Suprapubic skin (tissue), 4 donors: ENCODE measurements at regions not wholly inside any gene's neighbourhood (a gene's known extent, or its start where the extent isn't known, plus 50 kb on each side); places are given as distances from the start of the nearest gene placed in this dataset.

ENCODE experiments used
- DNase-seq, 2 donors: peaks; one replicate each; pipeline ENCODE4 v3.0.0-alpha.2; 2019; ENCODE audit warnings: low spot score in 2 of 2
- H3K27ac ChIP-seq: fragments of 200-600 bp; sonication (generic); one replicate; pipeline ENCODE4 v1.5.1; 2019
- H3K27me3 ChIP-seq: fragments of 200-600 bp; sonication (generic); one replicate; pipeline ENCODE4 v1.5.1; 2019
- H3K36me3 ChIP-seq: fragments of 200-600 bp; sonication (generic); one replicate; pipeline ENCODE4 v1.5.1; 2019
- H3K4me1 ChIP-seq: fragments of 200-600 bp; sonication (generic); one replicate; pipeline ENCODE4 v1.5.1; 2019
- H3K4me3 ChIP-seq: fragments of 200-600 bp; sonication (generic); one replicate; pipeline ENCODE4 v1.5.1; 2019; ENCODE audit warnings: mild to moderate bottlenecking
- H3K9me3 ChIP-seq: fragments of 200-600 bp; sonication (generic); one replicate; pipeline ENCODE4 v1.5.1; 2019
- CTCF ChIP-seq, 2 donors: fragments of 200-600 bp in 1 of 2; fragments of 450-650 bp in 1 of 2; sonication (generic) in 1 of 2; IDR thresholded peaks; one replicate each; pipeline ENCODE4 v1.5.1; 2016 to 2019; ENCODE audit warnings: antibody characterized with exemption in 2 of 2, mild to moderate bottlenecking in 1 of 2, moderate library complexity in 1 of 2
- EP300 ChIP-seq: sonication (generic); formaldehyde crosslinking; IDR thresholded peaks from one replicate; pipeline ENCODE4 v1.6.1; 2017; ENCODE audit warnings: antibody characterized with exemption
- POLR2A ChIP-seq, 2 donors: fragments of 450-650 bp; IDR thresholded peaks; one replicate each; pipeline ENCODE4 v1.6.1; 2017; ENCODE audit warnings: antibody characterized with exemption in 2 of 2, mild to moderate bottlenecking in 2 of 2, moderate library complexity in 2 of 2
- POLR2AphosphoS5 ChIP-seq, 3 donors: sonication (generic); formaldehyde crosslinking; IDR thresholded peaks; one replicate each; pipeline ENCODE4 v1.6.1; 2017; ENCODE audit warnings: antibody characterized with exemption in 3 of 3
- WGBS: methylation state at CpG from one replicate; pipeline ENCODE4 v1.1.5; 2018; 5-methylcytosine and 5-hydroxymethylcytosine counted together

DNA sequence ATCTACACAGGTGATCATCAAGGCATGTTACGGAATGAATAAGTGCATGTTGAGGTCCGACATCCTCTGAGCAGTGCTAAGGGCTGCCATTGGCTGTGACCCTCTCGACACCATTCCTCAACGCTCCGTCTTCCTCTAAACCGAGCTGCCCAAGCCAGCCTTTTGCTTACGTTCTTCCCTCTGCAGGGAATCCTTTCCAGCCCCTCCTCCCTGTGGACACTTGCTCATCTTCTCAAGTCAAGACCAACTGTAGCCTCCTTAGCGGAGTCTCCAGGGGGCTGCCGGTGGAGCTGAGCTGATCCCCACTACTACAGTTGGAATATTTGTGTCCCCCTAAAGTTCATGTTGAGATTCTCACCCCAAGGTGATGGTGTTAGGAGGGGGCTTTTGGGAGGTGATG lies 781.0 kb downstream of the TBC1D22A start:
- Histone ChIP-seq H3K36me3 (no peaks in the 10 kb centered on the region), H3K4me1 (no peaks in the 10 kb centered on the region), H3K9me3 (no peaks in the 10 kb centered on the region), H3K27me3 (peaks cover 9% of the 10 kb centered on the region), H3K27ac (no peak overlapping the region), H3K4me3 (no peak overlapping the region)
- no peak for DNase-seq
- no peak for TF ChIP-seq POLR2A (IDR thresholded peaks at IDR 0.05)
- no peak for TF ChIP-seq POLR2AphosphoS5 (IDR thresholded peaks at IDR 0.05)
- TF ChIP-seq CTCF (IDR thresholded peaks at IDR 0.05) = no peak
- no peak for TF ChIP-seq EP300
- WGBS = 94% methylated on average over 9 of the region's 9 CpGs

DNA sequence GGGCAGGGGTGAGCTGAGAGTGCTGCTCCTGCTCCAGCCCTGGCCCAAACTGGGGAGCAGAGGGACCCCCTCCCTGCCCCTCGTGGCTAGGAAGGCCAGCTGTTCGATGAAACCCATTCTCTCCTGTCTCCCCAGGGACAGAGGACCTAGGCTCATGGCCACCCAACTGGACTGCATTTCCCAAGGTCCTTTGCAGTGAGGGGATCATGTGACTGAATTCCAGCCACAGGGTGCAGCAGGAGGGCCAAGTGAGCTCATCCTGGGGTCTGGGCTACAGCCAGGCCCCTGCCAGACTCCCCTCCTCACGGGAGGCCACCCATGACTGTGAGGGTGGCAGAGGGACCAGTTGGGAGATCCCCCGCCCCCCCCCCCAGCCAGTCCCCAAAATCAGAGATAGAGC lies 777.6 kb downstream of the TBC1D22A start:
- no peak overlapping the region for H3K27ac ChIP-seq
- 87% methylated on average over 3 of the region's 4 CpGs for WGBS
- H3K4me3 ChIP-seq = no peak overlapping the region

DNA sequence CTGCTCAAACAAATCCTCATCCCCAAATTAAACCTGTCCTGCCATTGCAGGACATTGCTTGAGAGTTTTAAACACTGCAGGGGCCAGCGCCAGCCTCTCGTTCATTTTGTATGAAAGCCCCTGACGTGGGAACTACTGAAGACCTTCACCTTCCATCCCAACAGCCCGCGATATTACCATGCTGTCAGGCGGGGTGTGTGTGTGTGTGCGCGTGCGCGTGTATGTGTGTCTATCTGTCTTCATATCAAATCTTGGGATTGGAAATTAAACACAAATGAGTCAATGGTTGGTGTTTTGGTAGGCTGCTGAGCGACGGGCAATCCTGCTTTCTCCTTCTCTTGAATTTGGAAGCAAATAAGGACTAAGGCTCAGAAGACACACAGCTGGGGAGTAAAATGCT lies 776.9 kb downstream of the TBC1D22A start:
- WGBS = 97% methylated on average over 12 of the region's 12 CpGs
- no peak for DNase-seq
- Histone ChIP-seq H3K27ac (no peak overlapping the region), H3K4me3 (no peak overlapping the region), H3K36me3 (no peaks in the 10 kb centered on the region), H3K4me1 (peaks cover 8% of the 10 kb centered on the region), H3K27me3 (peaks cover 3% of the 10 kb centered on the region), H3K9me3 (no peaks in the 10 kb centered on the region)
- TF ChIP-seq POLR2AphosphoS5 (IDR thresholded peaks at IDR 0.05) (no peak), CTCF (IDR thresholded peaks at IDR 0.05) (no peak), POLR2A (IDR thresholded peaks at IDR 0.05) (no peak), EP300 (no peak)

More for the DNA sequence above, 777.6 kb downstream of the TBC1D22A start:
- peaks cover 2% of the 10 kb centered on the region for H3K4me1 ChIP-seq
- H3K9me3 ChIP-seq = no peaks in the 10 kb centered on the region
- H3K27me3 ChIP-seq = peaks cover 3% of the 10 kb centered on the region
- DNase-seq = no peak
- TF ChIP-seq EP300 (no peak), POLR2A (IDR thresholded peaks at IDR 0.05) (no peak), CTCF (IDR thresholded peaks at IDR 0.05) (no peak), POLR2AphosphoS5 (IDR thresholded peaks at IDR 0.05) (no peak)
- H3K36me3 ChIP-seq = no peaks in the 10 kb centered on the region

GRCh38 chr22:47535681-47536080 lies 773.2 kb downstream of the TBC1D22A start:
- Histone ChIP-seq H3K4me1 (peaks cover 15% of the 10 kb centered on the region), H3K9me3 (no peaks in the 10 kb centered on the region), H3K36me3 (no peaks in the 10 kb centered on the region), H3K27ac (no peak overlapping the region), H3K4me3 (no peak overlapping the region), H3K27me3 (peaks cover 3% of the 10 kb centered on the region)
- 95% methylated on average over 13 of the region's 13 CpGs for WGBS
- no peak for TF ChIP-seq EP300
- TF ChIP-seq CTCF (IDR thresholded peaks at IDR 0.05) = no peak
- TF ChIP-seq POLR2AphosphoS5 (IDR thresholded peaks at IDR 0.05) = no peak
- TF ChIP-seq POLR2A (IDR thresholded peaks at IDR 0.05) = no peak
- DNase-seq = no peak

- Histone ChIP-seq H3K27me3 (peaks cover 3% of the 10 kb centered on the region), H3K27ac (no peak overlapping the region), H3K4me3 (no peak overlapping the region), H3K9me3 (no peaks in the 10 kb centered on the region), H3K36me3 (no peaks in the 10 kb centered on the region), H3K4me1 (peaks cover 15% of the 10 kb centered on the region)
- 61% methylated on average over 7 of the region's 9 CpGs for WGBS
- TF ChIP-seq POLR2AphosphoS5 (IDR thresholded peaks at IDR 0.05) = peak in 1 of 3 donors; percentile 4
- no peak for TF ChIP-seq POLR2A (IDR thresholded peaks at IDR 0.05)
- no peak for DNase-seq
These were observed 772.5 kb downstream of the TBC1D22A start for GRCh38 chr22:47534804-47535410.
